ENCODE measurements at regions not wholly inside any gene's neighbourhood (a gene's known extent, or its start where the extent isn't known, plus 50 kb on each side); places are given as distances from the start of the nearest gene placed in this dataset.

DNA sequence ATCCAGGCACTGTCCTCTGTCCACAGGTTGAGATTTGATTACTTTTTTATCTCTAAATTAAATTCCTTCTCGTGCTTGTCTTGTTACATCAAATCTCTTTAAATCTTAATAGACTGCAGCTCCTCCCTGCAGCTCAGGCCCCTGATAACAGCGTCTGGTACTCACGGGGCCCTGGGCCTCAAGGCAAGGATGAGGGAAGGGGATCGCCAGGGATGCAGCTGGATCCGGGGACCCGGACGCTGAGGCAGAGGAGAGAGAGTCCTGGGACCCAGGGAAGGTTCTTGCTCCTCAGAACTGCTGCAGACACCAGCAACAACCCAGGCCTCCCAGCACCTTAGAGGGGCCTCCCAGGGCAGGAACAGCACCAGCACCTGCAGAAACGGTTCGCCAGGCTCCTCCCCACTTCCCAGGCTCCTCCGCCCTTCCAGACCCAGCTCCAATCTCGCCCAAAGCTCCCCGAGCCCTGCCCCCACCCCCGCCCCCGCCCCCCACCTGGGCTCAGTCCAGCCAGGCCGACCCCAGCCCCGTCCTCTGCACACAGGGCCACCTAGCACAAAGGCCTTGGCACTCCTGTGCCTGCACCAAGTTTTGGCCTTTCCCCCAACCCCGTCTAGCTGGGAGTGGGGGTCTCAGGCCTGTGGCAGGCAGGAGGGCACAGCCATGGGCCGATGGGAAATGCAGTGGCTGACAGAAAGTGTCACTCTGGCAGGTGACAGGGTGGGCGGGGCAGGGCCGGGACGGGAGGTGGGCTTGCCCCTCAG lies 60.3 kb upstream of the GALNT9 start:
- H3K27me3 ChIP-seq, result peaks cover 0 to 11% of the 10 kb centered on the region in 2 donors
- intact Hi-C loops (cut with DNase I; ENCODE audit: low total_unique reads), result no loop called here

GRCh38 chr12:132389026-132389425 lies 59.6 kb upstream of the GALNT9 start:
- H3K36me3 ChIP-seq, result no peaks in the 10 kb centered on the region
- no peak for DNase-seq

More for the DNA sequence above, 60.3 kb upstream of the GALNT9 start:
- H3K4me3 ChIP-seq, result no peak overlapping the region
- TF ChIP-seq, protein P1, sequence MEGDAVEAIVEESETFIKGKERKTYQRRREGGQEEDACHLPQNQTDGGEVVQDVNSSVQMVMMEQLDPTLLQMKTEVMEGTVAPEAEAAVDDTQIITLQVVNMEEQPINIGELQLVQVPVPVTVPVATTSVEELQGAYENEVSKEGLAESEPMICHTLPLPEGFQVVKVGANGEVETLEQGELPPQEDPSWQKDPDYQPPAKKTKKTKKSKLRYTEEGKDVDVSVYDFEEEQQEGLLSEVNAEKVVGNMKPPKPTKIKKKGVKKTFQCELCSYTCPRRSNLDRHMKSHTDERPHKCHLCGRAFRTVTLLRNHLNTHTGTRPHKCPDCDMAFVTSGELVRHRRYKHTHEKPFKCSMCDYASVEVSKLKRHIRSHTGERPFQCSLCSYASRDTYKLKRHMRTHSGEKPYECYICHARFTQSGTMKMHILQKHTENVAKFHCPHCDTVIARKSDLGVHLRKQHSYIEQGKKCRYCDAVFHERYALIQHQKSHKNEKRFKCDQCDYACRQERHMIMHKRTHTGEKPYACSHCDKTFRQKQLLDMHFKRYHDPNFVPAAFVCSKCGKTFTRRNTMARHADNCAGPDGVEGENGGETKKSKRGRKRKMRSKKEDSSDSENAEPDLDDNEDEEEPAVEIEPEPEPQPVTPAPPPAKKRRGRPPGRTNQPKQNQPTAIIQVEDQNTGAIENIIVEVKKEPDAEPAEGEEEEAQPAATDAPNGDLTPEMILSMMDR (IDR thresholded peaks at IDR 0.05), result no peak
- TF ChIP-seq POLR2A (IDR thresholded peaks at IDR 0.05), result no peak
- no peak for DNase-seq
- no peaks in the 10 kb centered on the region for H3K36me3 ChIP-seq
- H3K9me3 ChIP-seq, result no peaks in the 10 kb centered on the region
- H3K27ac ChIP-seq, result no peak overlapping the region
- H3K4me1 ChIP-seq, result peaks cover 0 to 6% of the 10 kb centered on the region in 2 donors

DNA sequence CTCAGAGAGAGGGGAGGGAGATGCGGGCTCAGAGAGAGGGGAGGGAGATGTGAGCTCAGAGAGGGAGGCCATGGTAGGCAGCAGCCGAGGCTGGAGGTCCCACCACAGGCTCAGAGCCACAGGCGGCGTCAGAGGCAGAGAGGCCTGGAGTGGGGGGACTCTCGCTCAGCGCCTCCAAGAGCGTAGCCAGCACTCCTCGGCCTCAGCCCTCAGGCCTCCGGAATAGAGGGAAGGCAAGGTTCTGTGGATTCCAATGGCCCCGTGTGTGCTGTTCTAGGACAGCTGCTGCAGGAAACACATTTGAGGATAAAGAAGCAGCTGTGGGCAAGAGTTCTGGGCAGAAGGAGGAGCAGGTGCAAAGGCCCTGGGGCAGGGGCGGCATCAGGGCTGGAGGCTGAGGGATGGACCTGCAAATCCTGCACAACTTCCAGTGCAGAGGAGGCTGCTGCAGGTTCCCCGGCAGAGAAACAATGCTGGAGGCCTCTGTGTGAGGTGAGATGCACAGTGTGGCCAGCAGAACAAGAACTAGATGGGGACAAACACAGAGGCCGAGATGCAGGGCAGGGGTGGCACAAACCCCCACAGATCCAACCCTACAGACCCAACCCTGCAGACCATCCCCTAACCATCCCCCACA lies 59.1 kb upstream of the GALNT9 start:
- H3K27ac ChIP-seq, result no peak overlapping the region
- TF ChIP-seq, protein P1 (IDR thresholded peaks at IDR 0.05), result no peak
- TF ChIP-seq POLR2A (IDR thresholded peaks at IDR 0.05), result no peak
- H3K36me3 ChIP-seq, result no peaks in the 10 kb centered on the region
- DNase-seq, result no peak
- peaks cover 0 to 6% of the 10 kb centered on the region in 2 donors for H3K4me1 ChIP-seq
- intact Hi-C loops (cut with DNase I; ENCODE audit: low total_unique reads), result no loop called here
- no peak overlapping the region for H3K4me3 ChIP-seq
- no peaks in the 10 kb centered on the region for H3K9me3 ChIP-seq
- H3K27me3 ChIP-seq, result peaks cover 0 to 11% of the 10 kb centered on the region in 2 donors

More at GRCh38 chr12:132389026-132389425, 59.6 kb upstream of the GALNT9 start:
- intact Hi-C loops (cut with DNase I; ENCODE audit: low total_unique reads), result no loop called here
- TF ChIP-seq, protein P1 (IDR thresholded peaks at IDR 0.05), result no peak
- no peak for TF ChIP-seq POLR2A (IDR thresholded peaks at IDR 0.05)
- Histone ChIP-seq H3K4me1 (peaks cover 0 to 6% of the 10 kb centered on the region in 2 donors), H3K27me3 (peaks cover 0 to 11% of the 10 kb centered on the region in 2 donors), H3K27ac (no peak overlapping the region), H3K4me3 (no peak overlapping the region), H3K9me3 (no peaks in the 10 kb centered on the region)

- Histone ChIP-seq H3K4me1 (peaks cover 0 to 6% of the 10 kb centered on the region in 2 donors), H3K4me3 (no peak overlapping the region), H3K9me3 (no peaks in the 10 kb centered on the region), H3K27ac (no peak overlapping the region), H3K36me3 (no peaks in the 10 kb centered on the region), H3K27me3 (peaks cover 0 to 11% of the 10 kb centered on the region in 2 donors)
- no peak for DNase-seq
- TF ChIP-seq, protein P1 (IDR thresholded peaks at IDR 0.05), result no peak
- TF ChIP-seq POLR2A (IDR thresholded peaks at IDR 0.05), result no peak
- intact Hi-C loops (cut with DNase I; ENCODE audit: low total_unique reads), result no loop called here
Measured at GRCh38 chr12:132386926-132387497, 57.6 kb upstream of the GALNT9 start.

Data from uterus (tissue), 3 donors.